HG03469 (cell line): ENCODE measurements at regions not wholly inside any gene's neighbourhood (a gene's known extent, or its start where the extent isn't known, plus 50 kb on each side); places are given as distances from the start of the nearest gene placed in this dataset.
"Not testable (repeated sequence)": the region's sequence is repeated elsewhere in the genome, so short reads cannot be mapped to it uniquely, and the experiment has no call there.

Source experiments
- ATAC-seq: cut with Tn5 transposase; IDR thresholded peaks from one replicate; pipeline ENCODE4 v1.9.1; 2021; ENCODE audit warnings: mild to moderate bottlenecking, moderate library complexity, moderate number of reproducible peaks; ENCODE audit not compliant: unreplicated experiment

DNA sequence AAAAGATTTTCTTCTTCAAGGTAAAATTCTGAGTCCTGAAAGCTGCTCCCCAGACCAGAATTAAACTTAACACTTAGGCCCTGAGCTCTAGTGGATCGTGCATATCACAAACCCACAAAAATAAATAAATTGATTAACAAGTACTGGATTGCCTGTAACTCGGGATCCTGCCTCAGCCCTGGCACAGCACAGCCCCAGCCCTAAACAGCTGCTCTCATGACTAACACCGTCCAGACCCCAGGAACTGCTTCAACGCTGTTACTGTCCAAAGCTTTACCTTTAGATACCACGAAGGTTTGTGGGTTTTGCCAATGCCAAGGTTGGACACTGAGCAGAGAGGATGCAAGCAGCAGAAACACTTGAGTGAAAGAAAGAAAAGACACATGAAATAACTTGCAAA lies 172.5 kb downstream of the COPRS start:
- no peak for ATAC-seq

GRCh38 chr17:31684901-31685300 lies 174.1 kb downstream of the COPRS start:
- no peak for ATAC-seq

GRCh38 chr17:31680126-31680525 lies 178.9 kb downstream of the COPRS start:
- no peak for ATAC-seq

DNA sequence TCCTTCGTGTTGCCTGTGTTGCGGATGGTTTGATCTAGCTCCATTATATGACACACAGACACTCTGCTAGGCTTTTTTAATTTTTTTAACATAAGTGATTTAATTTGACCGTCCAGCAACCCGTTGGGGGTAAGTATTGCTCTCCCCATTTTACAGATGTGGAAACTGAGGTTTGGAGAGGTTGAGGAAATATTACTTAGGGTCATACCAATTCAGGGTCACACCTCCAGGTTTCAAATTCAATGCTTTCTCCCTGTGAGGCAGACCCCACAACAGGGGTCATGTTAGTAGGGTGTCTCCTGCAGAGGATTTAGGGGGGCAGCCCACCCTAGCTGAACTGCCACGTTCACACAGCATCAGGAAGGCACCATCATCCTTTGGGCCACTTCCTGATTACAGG lies 179.4 kb downstream of the COPRS start:
- no peak for ATAC-seq

DNA sequence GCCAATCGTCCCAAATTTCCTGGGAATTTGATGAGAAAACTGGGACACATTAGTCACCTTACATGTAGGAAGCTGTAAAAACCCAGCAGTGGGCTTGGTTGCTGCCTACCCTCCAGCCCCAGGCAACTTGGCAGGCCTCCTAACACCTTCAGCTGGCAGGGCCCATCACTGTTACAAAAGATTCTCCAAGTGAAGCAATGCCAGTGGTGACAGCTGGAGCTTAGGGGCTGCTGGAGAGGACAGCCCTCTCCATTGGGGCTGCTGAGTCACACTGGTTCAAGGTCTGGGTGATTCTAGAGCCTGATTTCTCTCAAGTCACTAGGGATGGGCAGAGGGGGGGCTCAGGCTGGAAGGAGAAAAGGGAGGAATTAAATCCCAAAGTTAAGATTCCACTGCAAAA lies 180.6 kb downstream of the COPRS start:
- ATAC-seq = no peak

DNA sequence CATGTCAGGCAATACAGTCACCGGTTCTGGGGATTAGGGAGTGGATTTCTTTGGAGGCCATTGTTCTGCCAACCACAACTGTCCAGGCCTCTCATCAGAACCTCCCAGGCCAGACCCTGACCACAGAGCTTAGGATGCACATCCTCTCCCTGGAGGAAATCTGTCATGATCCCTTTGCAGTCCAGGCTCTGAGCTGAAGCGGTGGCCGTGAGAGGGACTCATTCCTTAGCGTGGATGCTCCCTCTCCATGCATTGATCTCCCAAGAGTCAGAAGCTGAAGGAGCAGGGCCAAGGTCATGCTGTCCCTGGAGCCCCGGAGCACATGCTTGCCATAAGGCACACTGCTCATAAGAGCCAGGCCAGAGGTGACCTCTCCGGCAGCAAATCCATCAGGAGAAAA lies 181.4 kb downstream of the COPRS start:
- no peak for ATAC-seq

GRCh38 chr17:31677036-31677435 lies 182.0 kb downstream of the COPRS start:
- no peak for ATAC-seq

DNA sequence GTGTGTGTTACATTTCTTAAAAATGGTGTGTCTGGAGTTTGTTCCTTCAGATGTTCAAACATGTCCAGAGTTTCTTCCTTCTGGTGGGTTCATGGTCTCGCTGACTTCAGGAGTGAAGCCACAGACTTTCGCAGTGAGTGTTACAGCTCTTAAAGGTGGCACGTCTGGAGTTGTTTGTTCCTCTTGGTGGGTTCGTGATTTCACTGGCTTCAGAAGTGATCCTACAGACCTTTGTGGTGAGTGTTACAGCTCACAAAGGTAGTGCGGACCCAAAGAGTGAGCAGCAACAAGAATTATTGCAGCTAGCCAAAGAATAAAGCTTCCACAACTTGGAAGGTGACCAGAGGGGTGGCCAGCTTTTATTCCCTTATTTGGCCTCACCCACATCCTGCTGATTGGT lies 183.7 kb downstream of the COPRS start:
- ATAC-seq = not testable (repeated sequence)

GRCh38 chr17:31674717-31675349 lies 184.2 kb downstream of the COPRS start:
- no peak for ATAC-seq

- no peak for ATAC-seq
Observed at GRCh38 chr17:31674305-31674704, 184.7 kb downstream of the COPRS start.

- ATAC-seq = no peak
Observed at GRCh38 chr17:31673076-31673475, 186.0 kb downstream of the COPRS start.

GRCh38 chr17:31672161-31672819 lies 186.8 kb downstream of the COPRS start:
- ATAC-seq = no peak

DNA sequence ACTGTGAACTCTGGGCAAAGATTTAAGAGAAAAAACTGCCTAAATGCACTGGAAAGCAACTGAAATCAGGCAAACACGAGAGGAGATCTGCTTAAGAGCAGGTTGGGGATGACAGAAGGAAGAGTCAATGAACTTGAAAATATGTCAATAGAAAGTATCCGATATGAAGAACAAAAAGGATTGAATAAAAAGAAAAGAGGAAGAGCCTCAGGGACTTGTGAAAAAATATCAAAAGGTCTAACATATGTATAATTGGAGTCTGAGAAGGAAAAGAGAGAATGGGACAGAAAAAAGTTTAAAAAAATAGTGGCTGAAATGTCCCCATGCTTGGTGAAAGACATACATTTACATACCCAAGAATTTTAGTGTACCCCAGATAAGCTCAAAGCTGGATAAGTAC lies 195.5 kb downstream of the COPRS start:
- no peak for ATAC-seq

- ATAC-seq = no peak
Observed at GRCh38 chr17:31660684-31661083, 198.4 kb downstream of the COPRS start.

DNA sequence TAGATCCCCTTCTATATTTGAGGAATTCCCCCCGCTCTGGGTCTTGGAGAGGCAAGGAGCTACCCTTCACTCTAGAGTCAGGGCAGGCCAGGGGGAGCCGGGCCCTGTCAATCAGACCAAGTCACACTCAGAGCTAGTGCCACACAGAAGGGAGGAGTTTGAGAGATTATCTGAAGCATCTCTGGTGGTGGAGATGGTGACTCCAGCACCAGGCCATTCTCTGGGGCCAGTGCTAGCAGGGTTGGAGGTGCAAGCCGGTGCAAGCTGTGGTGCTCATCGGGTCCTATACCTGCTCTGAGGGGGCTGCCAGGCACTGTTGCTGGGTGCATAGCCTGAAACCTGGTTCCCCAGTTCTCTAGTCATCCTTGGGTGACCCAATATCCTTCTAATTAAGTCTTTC lies 201.2 kb downstream of the COPRS start:
- ATAC-seq = no peak

DNA sequence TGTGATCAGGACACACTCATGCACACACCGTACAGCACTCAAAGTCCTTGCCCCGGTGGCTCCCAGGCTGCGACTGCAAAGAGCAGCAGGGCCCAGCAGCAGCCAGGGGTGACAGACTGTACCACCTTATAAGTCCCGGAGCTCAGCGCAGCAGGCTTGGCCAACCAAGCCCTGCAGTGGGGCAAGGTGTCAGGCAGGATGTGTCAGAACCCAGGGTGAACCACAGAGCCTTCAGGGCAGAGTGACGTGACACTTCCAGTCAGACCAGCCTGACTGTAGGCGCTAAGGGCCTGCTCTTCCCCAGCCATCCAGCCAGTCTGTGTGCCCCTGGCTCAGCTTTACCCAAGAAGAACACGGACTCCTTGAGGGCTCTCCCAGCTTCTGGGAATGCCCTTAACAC lies 204.1 kb downstream of the COPRS start:
- no peak for ATAC-seq

DNA sequence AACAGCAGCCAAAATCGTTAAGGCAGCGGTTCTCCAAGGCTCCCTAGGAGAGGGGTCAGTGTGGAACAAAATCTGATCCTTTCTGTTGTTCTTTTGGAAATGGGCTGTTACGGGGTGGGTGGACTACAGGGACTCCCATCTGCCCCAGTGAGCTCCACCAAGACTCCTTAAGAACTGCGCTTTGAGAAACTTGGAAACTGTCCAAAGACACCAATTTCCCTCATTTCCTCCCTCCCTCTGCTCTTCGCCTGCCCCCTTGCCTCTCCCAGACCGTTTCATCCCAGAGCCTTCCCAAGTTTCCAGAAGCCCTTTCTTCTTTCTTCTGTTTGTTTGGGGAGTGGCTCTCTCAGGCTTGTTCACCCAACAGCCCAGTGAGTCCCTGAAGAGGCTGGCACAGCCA lies 205.4 kb downstream of the COPRS start:
- no peak for ATAC-seq

DNA sequence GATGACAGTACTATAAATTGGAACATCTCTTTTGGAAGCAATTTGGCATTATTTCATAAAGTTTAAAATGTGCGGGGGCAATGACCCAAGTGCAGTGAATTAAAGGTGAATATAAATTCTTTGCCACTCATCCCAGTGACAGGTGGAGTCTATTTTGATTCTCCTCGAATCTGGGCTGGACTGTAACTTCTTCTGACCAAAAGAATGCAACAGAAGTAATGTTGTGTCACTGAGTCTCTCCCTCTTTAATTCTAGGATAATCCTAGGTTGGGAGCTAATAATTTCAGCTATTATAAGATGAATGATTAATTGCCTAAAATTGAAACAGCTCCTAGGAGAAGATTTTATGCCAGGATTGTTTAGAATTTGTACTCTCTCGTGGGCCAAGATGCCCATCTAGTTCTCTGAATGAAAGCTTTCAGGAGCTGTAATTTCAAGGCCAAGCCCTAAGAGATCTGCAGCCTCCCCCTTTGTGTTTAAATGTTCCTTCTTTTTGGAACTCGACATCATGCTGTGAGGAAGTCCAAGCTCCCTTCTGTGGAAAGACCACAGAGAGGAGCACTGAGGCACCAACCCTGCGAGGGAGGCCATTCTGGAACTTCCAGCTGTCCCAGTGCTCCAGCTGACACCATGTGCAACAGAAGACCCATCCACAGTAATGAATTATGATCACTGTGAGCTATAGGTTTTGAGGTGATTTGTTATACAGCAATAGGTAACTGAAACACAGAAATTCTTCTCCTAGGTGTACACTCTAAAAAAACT lies 208.1 kb downstream of the COPRS start:
- no peak for ATAC-seq

DNA sequence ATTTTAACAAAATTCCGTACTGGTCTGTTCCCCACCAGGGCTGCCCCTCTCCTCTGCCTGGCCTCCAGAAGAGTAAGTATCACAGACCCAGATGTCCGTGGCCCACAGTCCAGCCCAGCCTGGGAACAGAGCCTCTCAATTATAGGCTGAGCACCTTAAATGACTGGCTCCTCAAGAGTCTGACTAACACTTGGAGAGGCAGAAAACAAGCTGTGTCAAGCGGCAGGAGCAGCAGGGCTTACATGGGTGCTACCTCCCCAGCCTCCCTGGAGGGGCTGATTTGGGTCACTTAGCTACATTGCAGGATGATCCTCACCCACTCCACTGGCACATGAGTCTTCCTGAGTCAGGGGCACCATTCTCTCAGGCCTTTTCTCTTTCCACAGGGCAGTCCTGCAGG lies 209.7 kb downstream of the COPRS start:
- no peak for ATAC-seq

DNA sequence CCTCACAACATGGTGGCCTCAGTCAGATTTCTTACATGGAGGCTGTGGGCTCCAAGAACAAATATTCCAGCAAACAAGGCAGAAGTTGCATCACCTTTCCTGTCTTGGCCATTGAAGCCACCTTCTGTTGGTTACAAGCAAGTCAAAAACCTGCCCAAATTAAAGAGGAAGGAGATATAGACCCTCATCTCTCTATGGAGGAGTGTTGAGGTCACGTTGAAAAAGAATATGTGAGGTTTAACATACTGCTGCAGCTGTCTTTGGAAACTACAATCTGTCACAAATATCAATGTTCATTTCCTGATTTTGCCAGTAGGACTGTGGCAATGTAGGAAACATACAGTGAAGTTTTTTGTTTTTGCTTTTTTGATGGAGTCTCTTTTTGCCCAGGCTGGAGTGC lies 211.4 kb downstream of the COPRS start:
- ATAC-seq = no peak

DNA sequence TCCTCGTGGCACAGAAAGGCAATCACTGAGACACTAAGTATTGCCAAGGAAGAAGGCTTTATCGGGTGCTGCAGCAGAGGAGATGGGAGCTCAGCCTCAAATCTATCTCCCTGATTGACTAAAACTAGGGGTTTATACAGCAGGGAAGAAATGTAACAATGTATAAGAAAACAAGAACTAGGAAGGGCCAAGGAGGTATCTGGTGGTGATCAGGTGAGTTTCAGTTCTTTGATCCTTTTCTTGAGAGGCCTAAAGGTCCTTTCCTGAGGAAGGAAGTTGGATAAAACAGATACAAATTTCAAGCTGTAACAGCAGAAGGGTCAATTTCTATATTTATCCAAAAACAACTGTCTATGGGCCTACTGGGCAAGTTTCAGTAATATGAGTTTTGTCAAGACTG lies 212.4 kb downstream of the COPRS start:
- no peak for ATAC-seq

DNA sequence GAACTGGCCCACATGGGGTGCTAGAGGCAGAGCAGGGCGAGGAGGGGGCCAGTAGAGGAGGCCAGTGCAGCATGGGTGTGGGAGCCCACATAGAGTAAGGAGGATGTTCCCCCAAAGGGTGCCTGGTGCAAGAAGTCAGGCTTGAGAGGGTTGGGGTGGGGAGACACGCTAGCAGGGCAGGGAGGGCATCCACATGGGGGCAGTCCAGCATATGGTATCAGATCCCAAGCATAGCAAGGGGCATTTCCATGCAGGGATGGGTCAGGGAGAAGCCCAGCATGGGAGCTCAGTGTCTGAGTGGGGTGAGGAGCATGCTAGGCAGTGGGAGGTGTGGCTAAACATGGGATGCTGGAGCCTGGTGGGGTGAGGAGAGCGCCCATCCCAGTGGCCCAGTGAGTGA lies 213.7 kb downstream of the COPRS start:
- no peak for ATAC-seq
